GM19328 (cell line): ENCODE measurements at regions not wholly inside any gene's neighbourhood (a gene's known extent, or its start where the extent isn't known, plus 50 kb on each side); places are given as distances from the start of the nearest gene placed in this dataset.
A peak's percentile ranks its signal among the peaks of the same experiment; 100 is the strongest.
"Not testable (repeated sequence)": the region's sequence is repeated elsewhere in the genome, so short reads cannot be mapped to it uniquely, and the experiment has no call there.

Experiments used
- ATAC-seq: cut with Tn5 transposase; IDR thresholded peaks from one replicate; pipeline ENCODE4 v1.9.1; 2021; ENCODE audit warnings: mild to moderate bottlenecking, moderate library complexity; ENCODE audit not compliant: unreplicated experiment

GRCh38 chr1:219074084-219074728 is 99.5 kb upstream of the LYPLAL1 start:
- no peak for ATAC-seq

GRCh38 chr1:219075121-219075879 is 98.4 kb upstream of the LYPLAL1 start:
- ATAC-seq = no peak

GRCh38 chr1:219076326-219076937 is 97.2 kb upstream of the LYPLAL1 start:
- ATAC-seq = no peak

- ATAC-seq = not testable (repeated sequence)
Measured at GRCh38 chr1:219077767-219078166, 95.9 kb upstream of the LYPLAL1 start.

GRCh38 chr1:219081943-219082925 is 91.4 kb upstream of the LYPLAL1 start:
- ATAC-seq = no peak

GRCh38 chr1:219083631-219084030 is 90.0 kb upstream of the LYPLAL1 start:
- no peak for ATAC-seq

GRCh38 chr1:219085082-219085481 is 88.6 kb upstream of the LYPLAL1 start:
- ATAC-seq = no peak

GRCh38 chr1:219085988-219086387 is 87.7 kb upstream of the LYPLAL1 start:
- no peak for ATAC-seq

GRCh38 chr1:219086956-219087469 is 86.7 kb upstream of the LYPLAL1 start:
- ATAC-seq = no peak

- ATAC-seq = peak; percentile 54
Measured at GRCh38 chr1:219088778-219089557, 84.7 kb upstream of the LYPLAL1 start.

GRCh38 chr1:219090607-219091006 is 83.1 kb upstream of the LYPLAL1 start:
- peak; percentile 84 for ATAC-seq

GRCh38 chr1:219092206-219092605 is 81.5 kb upstream of the LYPLAL1 start:
- ATAC-seq = no peak

- no peak for ATAC-seq
Measured at GRCh38 chr1:219099307-219099706, 74.4 kb upstream of the LYPLAL1 start.

- ATAC-seq = no peak
Measured at GRCh38 chr1:219100059-219100458, 73.6 kb upstream of the LYPLAL1 start.

GRCh38 chr1:219102466-219102865 is 71.2 kb upstream of the LYPLAL1 start:
- ATAC-seq = not testable (repeated sequence)

GRCh38 chr1:219105893-219106292 is 67.8 kb upstream of the LYPLAL1 start:
- no peak for ATAC-seq

- peak; percentile 67 for ATAC-seq
Measured at GRCh38 chr1:219109424-219110018, 64.2 kb upstream of the LYPLAL1 start.

- ATAC-seq = no peak
Measured at GRCh38 chr1:219113261-219113660, 60.4 kb upstream of the LYPLAL1 start.

GRCh38 chr1:219114014-219114413 is 59.7 kb upstream of the LYPLAL1 start:
- no peak for ATAC-seq
